H9 (cell line): ENCODE measurements at regions not wholly inside any gene's neighbourhood (a gene's known extent, or its start where the extent isn't known, plus 50 kb on each side); places are given as distances from the start of the nearest gene placed in this dataset.

ENCODE experiments used
- DNase-seq: peaks from one replicate; pipeline ENCODE4 v3.0.0-alpha.2; 2017
- H2AFZ ChIP-seq: one replicate; pipeline ENCODE4 v1.6.1; 2013; ENCODE audit warnings: mild to moderate bottlenecking, low read length, control low read depth, moderate library complexity
- H2AK5ac ChIP-seq: 2 replicates; pipeline ENCODE4 v1.6.1; 2013; ENCODE audit warnings: low read length, control low read depth, mixed read lengths; ENCODE audit not compliant: insufficient read length
- H2BK120ac ChIP-seq: one replicate; pipeline ENCODE4 v1.6.1; 2013; ENCODE audit warnings: low read depth, mild to moderate bottlenecking, low read length, control low read depth, inconsistent platforms; ENCODE audit not compliant: poor library complexity, severe bottlenecking
- H2BK12ac ChIP-seq: 2 replicates; pipeline ENCODE4 v1.6.1; 2013; ENCODE audit warnings: low read length, control low read depth, mixed read lengths, low read depth; ENCODE audit not compliant: insufficient read length
- H2BK15ac ChIP-seq: 2 replicates; pipeline ENCODE4 v1.6.1; 2013; ENCODE audit warnings: low read depth, low read length, control low read depth
- H2BK20ac ChIP-seq: one replicate; pipeline ENCODE4 v1.6.1; 2013; ENCODE audit warnings: low read depth, mild to moderate bottlenecking, low read length, control low read depth, inconsistent platforms; ENCODE audit not compliant: poor library complexity, severe bottlenecking
- H2BK5ac ChIP-seq: 2 replicates; pipeline ENCODE4 v1.6.1; 2013; ENCODE audit warnings: low read length, control low read depth, mixed read lengths; ENCODE audit not compliant: insufficient read length
- H3K14ac ChIP-seq: 2 replicates; pipeline ENCODE4 v1.6.1; 2013; ENCODE audit warnings: low read length, control low read depth; ENCODE audit not compliant: insufficient read depth
- H3K18ac ChIP-seq: 2 replicates; pipeline ENCODE4 v1.6.1; 2013; ENCODE audit warnings: low read depth, mild to moderate bottlenecking, mixed read lengths, low read length, control low read depth; ENCODE audit not compliant: insufficient read length
- H3K23ac ChIP-seq: 2 replicates; pipeline ENCODE4 v1.6.1; 2013; ENCODE audit warnings: low read length, control low read depth, mixed read lengths, low read depth; ENCODE audit not compliant: insufficient read length
- H3K23me2 ChIP-seq: 2 replicates; pipeline ENCODE4 v1.6.1; 2013; ENCODE audit warnings: low read depth, mild to moderate bottlenecking, mixed read lengths, low read length, control low read depth; ENCODE audit not compliant: insufficient read length, poor library complexity, severe bottlenecking
- H3K27ac ChIP-seq: 2 replicates; pipeline ENCODE4 v1.5.1; 2013; ENCODE audit warnings: low read length, control low read depth, mixed read lengths, low read depth; ENCODE audit not compliant: insufficient read length
- H3K27me3 ChIP-seq: 2 replicates; pipeline ENCODE4 v1.6.1; 2013; ENCODE audit warnings: low read length, control low read depth, inconsistent platforms; ENCODE audit not compliant: insufficient read depth
- H3K4ac ChIP-seq: 2 replicates; pipeline ENCODE4 v1.6.1; 2013; ENCODE audit warnings: low read depth, mild to moderate bottlenecking, control low read depth, inconsistent platforms, low read length, moderate library complexity
- H3K4me1 ChIP-seq: 2 replicates; pipeline ENCODE4 v1.6.1; 2013; ENCODE audit warnings: low read length, control low read depth, inconsistent platforms; ENCODE audit not compliant: insufficient read depth
- H3K4me2 ChIP-seq: 2 replicates; pipeline ENCODE4 v1.6.1; 2013; ENCODE audit warnings: low read length, control low read depth, mixed read lengths; ENCODE audit not compliant: insufficient read length, insufficient read depth
- H3K56ac ChIP-seq: 2 replicates; pipeline ENCODE4 v1.6.1; 2013; ENCODE audit warnings: low read depth, mild to moderate bottlenecking, mixed read lengths, low read length, control low read depth; ENCODE audit not compliant: insufficient read length
- H3K79me1 ChIP-seq: 2 replicates; pipeline ENCODE4 v1.6.1; 2013; ENCODE audit warnings: low read depth, mild to moderate bottlenecking, moderate library complexity, low read length, control low read depth, inconsistent platforms; ENCODE audit not compliant: insufficient read depth, poor library complexity, severe bottlenecking
- H3K79me2 ChIP-seq: 2 replicates; pipeline ENCODE4 v1.6.1; 2013; ENCODE audit warnings: low read length, control low read depth, inconsistent platforms; ENCODE audit not compliant: insufficient read depth
- H3K9ac ChIP-seq: 2 replicates; pipeline ENCODE4 v1.6.1; 2013; ENCODE audit warnings: low read length, control low read depth, mixed read lengths; ENCODE audit not compliant: insufficient read length; ENCODE audit errors: extremely low read depth
- H3K9me3 ChIP-seq: one replicate; pipeline ENCODE4 v1.6.1; 2013; ENCODE audit warnings: low read depth, low read length, inconsistent platforms; ENCODE audit not compliant: control insufficient read depth
- H3T11ph ChIP-seq: one replicate; pipeline ENCODE4 v1.6.1; 2013; ENCODE audit warnings: mild to moderate bottlenecking, low read length, control low read depth, inconsistent platforms
- H4K20me1 ChIP-seq: one replicate; pipeline ENCODE4 v1.6.1; 2013; ENCODE audit not compliant: control insufficient read depth, insufficient read length, insufficient read depth
- H4K5ac ChIP-seq: 2 replicates; pipeline ENCODE4 v1.6.1; 2013; ENCODE audit warnings: low read depth, mild to moderate bottlenecking, mixed read lengths, low read length, control low read depth; ENCODE audit not compliant: insufficient read length
- H4K8ac ChIP-seq: replicated peaks from 2 replicates; pipeline ENCODE4 v1.6.1; 2013; ENCODE audit warnings: low read length, control low read depth, mixed read lengths, low read depth; ENCODE audit not compliant: insufficient read length
- H4K91ac ChIP-seq: 2 replicates; pipeline ENCODE4 v1.6.1; 2013; ENCODE audit warnings: low read depth, mild to moderate bottlenecking, moderate library complexity, mixed read lengths, low read length, control low read depth; ENCODE audit not compliant: insufficient read length
- H3K27ac Mint-ChIP-seq, 3 experiments: 2 replicates in 2 of 3; 3 replicates in 1 of 3; pipeline ENCODE4 v1.8.0; 2020 to 2021; ENCODE audit warnings: mixed read lengths in 3 of 3, mild to moderate bottlenecking in 1 of 3, moderate library complexity in 1 of 3
- H3K27me3 Mint-ChIP-seq: 2 replicates; pipeline ENCODE4 v1.8.0; 2021; ENCODE audit warnings: low read depth, mild to moderate bottlenecking, moderate library complexity, mixed read lengths
- H3K36me3 Mint-ChIP-seq, 3 experiments: 2 replicates in 2 of 3; 3 replicates in 1 of 3; pipeline ENCODE4 v1.8.0; 2020 to 2021; ENCODE audit warnings: low read depth in 3 of 3, mixed read lengths in 3 of 3; ENCODE audit not compliant: insufficient read depth in 1 of 3
- H3K4me1 Mint-ChIP-seq, 2 experiments: 2 replicates each; pipeline ENCODE4 v1.8.0; 2020; ENCODE audit warnings: mixed read lengths in 2 of 2
- H3K4me3 Mint-ChIP-seq, 2 experiments: 2 replicates in 1 of 2; 3 replicates in 1 of 2; pipeline ENCODE4 v1.8.0; 2020 to 2021; ENCODE audit warnings: mild to moderate bottlenecking in 2 of 2, mixed read lengths in 2 of 2, moderate library complexity in 1 of 2
- H3K9me3 Mint-ChIP-seq, 2 experiments: 2 replicates in 1 of 2; 3 replicates in 1 of 2; pipeline ENCODE4 v1.8.0; 2020; ENCODE audit warnings: mild to moderate bottlenecking in 2 of 2, mixed read lengths in 2 of 2, moderate library complexity in 1 of 2
- WGBS: extraction: QIAGEN DNeasy Blood & Tissue Kit; methylation state at CpG from one replicate; pipeline ENCODE4 v1.1.7; 2013; ENCODE audit warnings: missing lambda C conversion rate, low lambda C conversion rate, mixed read lengths; ENCODE audit not compliant: insufficient read length; ENCODE audit errors: extremely low coverage; 5-methylcytosine and 5-hydroxymethylcytosine counted together
- TF ChIP-seq, protein P1 (sequence below): fragments of 200-600 bp; sonication (generic); conservative IDR thresholded peaks from 3 replicates; pipeline ENCODE4 v1.8.0; 2021; ENCODE audit warnings: antibody characterized with exemption, mild to moderate bottlenecking

DNA sequence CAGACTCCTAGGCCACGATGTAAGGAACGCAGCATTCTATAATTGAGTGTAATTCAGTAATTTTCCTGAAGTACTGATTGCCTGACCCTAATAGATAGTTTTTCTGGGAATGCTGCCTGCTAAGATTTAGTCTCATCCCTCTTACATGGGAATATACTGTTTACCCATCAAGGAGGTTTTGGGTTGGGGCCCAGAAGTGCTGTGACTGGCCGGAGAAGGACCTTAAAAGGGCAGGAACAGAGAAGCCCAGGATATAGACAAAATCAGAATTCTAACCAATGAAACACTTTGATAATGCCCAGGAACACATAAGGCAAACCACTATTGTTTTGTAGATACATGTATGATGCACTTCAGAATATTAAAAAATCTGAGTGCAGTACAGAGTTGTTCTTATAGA, 111.6 kb downstream of the RGS2 start:
- Histone ChIP-seq H3K79me2 (no peaks in the 10 kb centered on the region), H2AFZ (no peak overlapping the region), H2BK120ac (no peak overlapping the region), H3K18ac (no peak overlapping the region), H3K27ac (no peak overlapping the region), H4K8ac (no peak overlapping the region), H3K23me2 (no peaks in the 10 kb centered on the region), H3K4me1 (no peaks in the 10 kb centered on the region), H3K4me2 (no peak overlapping the region), H3T11ph (no peak overlapping the region), H2BK20ac (no peak overlapping the region), H3K14ac (no peak overlapping the region), H4K5ac (no peak overlapping the region), H2AK5ac (no peak overlapping the region), H3K9me3 (no peaks in the 10 kb centered on the region), H2BK15ac (no peak overlapping the region), H3K56ac (no peak overlapping the region), H3K23ac (no peak overlapping the region), H2BK12ac (no peak overlapping the region), H2BK5ac (no peak overlapping the region), H3K9ac (no peak overlapping the region), H3K27me3 (no peaks in the 10 kb centered on the region), H3K79me1 (no peaks in the 10 kb centered on the region), H4K91ac (no peak overlapping the region), H4K20me1 (no peaks in the 10 kb centered on the region), H3K4ac (no peak overlapping the region)
- TF ChIP-seq, protein P1, sequence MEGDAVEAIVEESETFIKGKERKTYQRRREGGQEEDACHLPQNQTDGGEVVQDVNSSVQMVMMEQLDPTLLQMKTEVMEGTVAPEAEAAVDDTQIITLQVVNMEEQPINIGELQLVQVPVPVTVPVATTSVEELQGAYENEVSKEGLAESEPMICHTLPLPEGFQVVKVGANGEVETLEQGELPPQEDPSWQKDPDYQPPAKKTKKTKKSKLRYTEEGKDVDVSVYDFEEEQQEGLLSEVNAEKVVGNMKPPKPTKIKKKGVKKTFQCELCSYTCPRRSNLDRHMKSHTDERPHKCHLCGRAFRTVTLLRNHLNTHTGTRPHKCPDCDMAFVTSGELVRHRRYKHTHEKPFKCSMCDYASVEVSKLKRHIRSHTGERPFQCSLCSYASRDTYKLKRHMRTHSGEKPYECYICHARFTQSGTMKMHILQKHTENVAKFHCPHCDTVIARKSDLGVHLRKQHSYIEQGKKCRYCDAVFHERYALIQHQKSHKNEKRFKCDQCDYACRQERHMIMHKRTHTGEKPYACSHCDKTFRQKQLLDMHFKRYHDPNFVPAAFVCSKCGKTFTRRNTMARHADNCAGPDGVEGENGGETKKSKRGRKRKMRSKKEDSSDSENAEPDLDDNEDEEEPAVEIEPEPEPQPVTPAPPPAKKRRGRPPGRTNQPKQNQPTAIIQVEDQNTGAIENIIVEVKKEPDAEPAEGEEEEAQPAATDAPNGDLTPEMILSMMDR: no peak
- no peak overlapping the region for H3K27ac Mint-ChIP-seq
- no peaks in the 10 kb centered on the region for H3K36me3 Mint-ChIP-seq
- H3K4me3 Mint-ChIP-seq: no peak overlapping the region
- no peaks in the 10 kb centered on the region for H3K9me3 Mint-ChIP-seq
- no peak for DNase-seq
- no CpG with 5 or more reads among the region's 3 CpGs for whole genome bisulfite sequencing
- no peaks in the 10 kb centered on the region for H3K27me3 Mint-ChIP-seq
- H3K4me1 Mint-ChIP-seq: no peaks in the 10 kb centered on the region; a peak in 1 of 4 replicates
